ENCODE measurements at regions not wholly inside any gene's neighbourhood (a gene's known extent, or its start where the extent isn't known, plus 50 kb on each side); places are given as distances from the start of the nearest gene placed in this dataset.

- FAIRE-seq: no peak
Measured at GRCh38 chr5:27276119-27276518, 237.7 kb upstream of the CDH9 start.

- FAIRE-seq: no peak
Measured at GRCh38 chr5:27275345-27275744, 237.0 kb upstream of the CDH9 start.

GRCh38 chr5:27269766-27270165 lies 231.4 kb upstream of the CDH9 start:
- no peak for FAIRE-seq

GRCh38 chr5:27267209-27267824 lies 228.9 kb upstream of the CDH9 start:
- no peak for FAIRE-seq

GRCh38 chr5:27266184-27266583 lies 227.8 kb upstream of the CDH9 start:
- FAIRE-seq: no peak

GRCh38 chr5:27257696-27258095 lies 219.3 kb upstream of the CDH9 start:
- no peak for FAIRE-seq

GRCh38 chr5:27252911-27253310 lies 214.5 kb upstream of the CDH9 start:
- no peak for FAIRE-seq

- no peak for FAIRE-seq
Measured at GRCh38 chr5:27242258-27242626, 203.9 kb upstream of the CDH9 start.

- no peak for FAIRE-seq
Measured at GRCh38 chr5:27241564-27242257, 203.3 kb upstream of the CDH9 start.

- FAIRE-seq: no peak
Measured at GRCh38 chr5:27240791-27241190, 202.4 kb upstream of the CDH9 start.

- no peak for FAIRE-seq
Measured at GRCh38 chr5:27234916-27235315, 196.5 kb upstream of the CDH9 start.

GRCh38 chr5:27221410-27221809 lies 183.0 kb upstream of the CDH9 start:
- peak; percentile 87 for FAIRE-seq

- no peak for FAIRE-seq
Measured at GRCh38 chr5:27220752-27221151, 182.4 kb upstream of the CDH9 start.

GRCh38 chr5:27217977-27218376 lies 179.6 kb upstream of the CDH9 start:
- FAIRE-seq: no peak

GRCh38 chr5:27217155-27217956 lies 179.0 kb upstream of the CDH9 start:
- FAIRE-seq: no peak

- no peak for FAIRE-seq
Measured at GRCh38 chr5:27216367-27216950, 178.1 kb upstream of the CDH9 start.

GRCh38 chr5:27208051-27208450 lies 169.7 kb upstream of the CDH9 start:
- FAIRE-seq: no peak

GRCh38 chr5:27191786-27192510 lies 153.6 kb upstream of the CDH9 start:
- no peak for FAIRE-seq

- no peak for FAIRE-seq
Measured at GRCh38 chr5:27172693-27173092, 134.3 kb upstream of the CDH9 start.

- FAIRE-seq: no peak
Measured at GRCh38 chr5:27171761-27172261, 133.4 kb upstream of the CDH9 start.

- no peak for FAIRE-seq
Measured at GRCh38 chr5:27158775-27159174, 120.4 kb upstream of the CDH9 start.

- FAIRE-seq: no peak
Measured at GRCh38 chr5:27158171-27158570, 119.8 kb upstream of the CDH9 start.

- no peak for FAIRE-seq
Measured at GRCh38 chr5:27144456-27144855, 106.1 kb upstream of the CDH9 start.

Data from G401.6 (cell line).